GM12878 (cell line): ENCODE measurements at regions not wholly inside any gene's neighbourhood (a gene's known extent, or its start where the extent isn't known, plus 50 kb on each side); places are given as distances from the start of the nearest gene placed in this dataset.

Experiments
- ATAC-seq: fragments of 200-7000 bp; cut with Tn5 transposase; 3 replicates; pipeline ENCODE4 v1.9.1; 2020; ENCODE audit warnings: mild to moderate bottlenecking, moderate library complexity
- BruUV-seq: library from RNA; stranded (reverse); fragments of 400-500 nt; replicated peaks from 2 replicates; lab custom pipeline; 2021; lab: Mats Ljungman, UMichigan
- CTCF ChIA-PET: fragments of 300-600 bp; sonication (Branson Sonifier 250); formaldehyde crosslinking; extraction: SDS; loops from one replicate; lab custom pipeline; 2021; ENCODE audit warnings: inconsistent platforms; lab: Yijun Ruan, JAX
- POLR2A ChIA-PET: fragments of 350-600 bp; formaldehyde crosslinking; extraction: SDS; loops from one replicate; lab custom pipeline; 2021; ENCODE audit warnings: inconsistent platforms; lab: Charles Lee
- RAD21 ChIA-PET: fragments of 300-600 bp; sonication (Branson Sonifier 250); formaldehyde crosslinking; loops from one replicate; lab custom pipeline; 2023; ENCODE audit warnings: antibody characterized with exemption; ENCODE audit not compliant: unreplicated experiment; lab: Charles Lee
- SMC1A ChIA-PET: fragments of 300-600 bp; sonication (Branson Sonifier 250); formaldehyde crosslinking; loops from one replicate; lab custom pipeline; 2023; ENCODE audit not compliant: unreplicated experiment, uncharacterized antibody; lab: Charles Lee
- DNase-seq: peaks from one replicate; pipeline ENCODE4 v3.0.0-alpha.2; 2011; ENCODE audit warnings: low read depth, low spot score
- FAIRE-seq: peaks from 3 replicates; lab custom pipeline; 2011; peaks lifted over from hg19 to GRCh38; lab: Jason Lieb, UNC
- H2AFZ ChIP-seq: 2 replicates; pipeline ENCODE4 v1.6.0; 2011; ENCODE audit warnings: low read depth, low read length, control low read depth; ENCODE audit not compliant: control insufficient read depth
- H3K27ac ChIP-seq: 2 replicates; pipeline ENCODE4 v1.5.1; 2011; ENCODE audit warnings: control low read depth; ENCODE audit not compliant: control insufficient read depth, insufficient read depth
- H3K27me3 ChIP-seq, 2 experiments: replicated peaks in 1 of 2; 2 replicates each; pipeline versions ENCODE4 v1.6.0 to v1.6.1; 2011; ENCODE audit warnings: low read length in 1 of 2; ENCODE audit not compliant: control insufficient read depth in 2 of 2, insufficient read depth in 2 of 2
- H3K36me3 ChIP-seq, 2 experiments: 2 replicates each; pipeline ENCODE4 v1.5.1; 2011; ENCODE audit warnings: low read length in 1 of 2; ENCODE audit not compliant: control insufficient read depth in 2 of 2, insufficient read depth in 2 of 2
- H3K4me1 ChIP-seq: 2 replicates; pipeline ENCODE4 v1.6.1; 2011; ENCODE audit warnings: mild to moderate bottlenecking, low read length, moderate library complexity, mixed read lengths; ENCODE audit not compliant: control insufficient read depth, insufficient read depth
- H3K4me2 ChIP-seq: 2 replicates; pipeline ENCODE4 v1.6.0; 2011; ENCODE audit warnings: control low read depth; ENCODE audit not compliant: control insufficient read depth, insufficient read depth
- H3K4me3 ChIP-seq: fragments of 200-600 bp; sonication (generic); 2 replicates; pipeline ENCODE4 v1.5.1; 2016
- H3K79me2 ChIP-seq: 2 replicates; pipeline ENCODE4 v1.6.0; 2011; ENCODE audit warnings: low read length; ENCODE audit not compliant: control insufficient read depth, insufficient read depth
- H3K9ac ChIP-seq: 2 replicates; pipeline ENCODE4 v1.8.0; 2011; ENCODE audit warnings: low read length, control low read depth, mixed read lengths; ENCODE audit not compliant: control insufficient read depth, insufficient read depth
- H3K9me3 ChIP-seq: replicated peaks from 3 replicates; pipeline ENCODE4 v1.5.1; 2011; ENCODE audit warnings: mild to moderate bottlenecking, low read length; ENCODE audit not compliant: control insufficient read depth, insufficient read depth
- H4K20me1 ChIP-seq: 2 replicates; pipeline ENCODE4 v1.6.0; 2011; ENCODE audit not compliant: control insufficient read depth, insufficient read depth
- CTCF ChIP-seq, 3 experiments: IDR thresholded peaks in 2 of 3; conservative IDR thresholded peaks in 1 of 3; 2 replicates each; pipeline ENCODE4 v1.5.1; 2011; ENCODE audit warnings: low read depth in 3 of 3, low read length in 3 of 3, mild to moderate bottlenecking in 3 of 3, control low read depth in 2 of 3, moderate library complexity in 2 of 3, inconsistent platforms in 1 of 3, mixed read lengths in 1 of 3; ENCODE audit not compliant: control insufficient read depth in 2 of 3, insufficient read depth in 1 of 3; ENCODE audit errors: extremely low read depth in 1 of 3
- EZH2 ChIP-seq: IDR thresholded peaks from 2 replicates; pipeline ENCODE4 v1.6.1; 2012; ENCODE audit warnings: low read depth, mild to moderate bottlenecking, control low read depth, inconsistent platforms, low read length, borderline replicate concordance; ENCODE audit not compliant: control insufficient read depth
- NRF1 ChIP-seq: conservative IDR thresholded peaks from 2 replicates; pipeline ENCODE4 v1.6.1; 2011; ENCODE audit warnings: mild to moderate bottlenecking, low read depth, low read length, improper control_type of control experiment
- SMC3 ChIP-seq: IDR thresholded peaks from 2 replicates; pipeline ENCODE4 v1.6.1; 2011; ENCODE audit warnings: low read length, improper control_type of control experiment, borderline replicate concordance
- WGBS: methylation state at CpG from one replicate; pipeline ENCODE4 v1.1.6; 2016; ENCODE audit warnings: low lambda C conversion rate; ENCODE audit not compliant: insufficient replicate concordance, insufficient coverage; ENCODE audit errors: missing lambda C conversion rate; 5-methylcytosine and 5-hydroxymethylcytosine counted together
- in situ Hi-C: fragments of 300-500 bp; cut with MboI; formaldehyde crosslinking; loops from 9 replicates; pipeline ENCODE4 v1.14.3; 2018; ENCODE audit warnings: mixed read lengths
- intact Hi-C: fragments of 100-400 bp; cut with micrococcal nuclease; formaldehyde crosslinking; loops from one replicate; pipeline ENCODE4 v1.14.2; 2022; ENCODE audit not compliant: unreplicated experiment

GRCh38 chr11:27211370-27212127 is 151.5 kb downstream of the CCDC34 start:
- RAD21 ChIA-PET: interaction anchor here (2.5 to 7.1 kb wide), 2 partner anchors 21 to 28 kb away, joined by 8 to 73 read pairs; no protein-coding TSS in a partner anchor
- no TSS peak for BruUV-seq
- POLR2A ChIA-PET: interaction anchor here (1.0 kb wide), 1 partner anchor 22 kb away, joined by 4 read pairs; no protein-coding TSS in a partner anchor
- TF ChIP-seq CTCF (IDR thresholded peaks at IDR 0.05 in 2 of 3, conservative IDR thresholded peaks at IDR 0.05 in 1 of 3; ENCODE audit: control insufficient read depth in 2 of 3, extremely low read depth in 1 of 3, insufficient read depth in 1 of 3, low read depth in 3 of 3, low read length in 3 of 3) (peak; percentile 6 to 39 (median 33); a peak in 2 of 6 replicates), NRF1 (no peak), EZH2 (no peak), SMC3 (0 out of 2 replicates have a peak, but pooled peaks have one; percentile 6)
- no peaks in the 10 kb centered on the region for H3K79me2 ChIP-seq
- H3K9me3 ChIP-seq: no peaks in the 10 kb centered on the region
- DNase-seq: no peak
- no peaks in the 10 kb centered on the region for H3K36me3 ChIP-seq
- FAIRE-seq: no peak
- no peak overlapping the region for H3K9ac ChIP-seq
- 62% methylated on average over 8 of the region's 8 CpGs for WGBS
- no peaks in the 10 kb centered on the region for H3K27me3 ChIP-seq
- H3K4me3 ChIP-seq: no peak overlapping the region
- in situ Hi-C loops: no loop called here
- H3K4me1 ChIP-seq: no peaks in the 10 kb centered on the region
- no peaks in the 10 kb centered on the region; the same call in 1 of the 2 replicates for H4K20me1 ChIP-seq
- no peak overlapping the region for H3K4me2 ChIP-seq
- no peak overlapping the region for H3K27ac ChIP-seq
- SMC1A ChIA-PET: interaction anchor here (1.1 to 14.9 kb wide), 7 partner anchors 20 to 85 kb away, joined by 3 to 189 read pairs (median 4); no protein-coding TSS in a partner anchor
- intact Hi-C loops: loop anchor here (2.0 kb wide), 1 partner anchor 23 kb away; no protein-coding TSS in a partner anchor
- no peak for ATAC-seq
- H2AFZ ChIP-seq: no peak overlapping the region
- CTCF ChIA-PET: interaction anchor here (0.7 to 6.0 kb wide), 7 partner anchors 8 to 85 kb away, joined by 3 to 58 read pairs (median 5); no protein-coding TSS in a partner anchor
